Medulla oblongata (tissue), 1 donor: ENCODE measurements at regions not wholly inside any gene's neighbourhood (a gene's known extent, or its start where the extent isn't known, plus 50 kb on each side); places are given as distances from the start of the nearest gene placed in this dataset.
"Not testable (repeated sequence)": the region's sequence is repeated elsewhere in the genome, so short reads cannot be mapped to it uniquely, and the experiment has no call there.

ENCODE experiments used
- DNase-seq: peaks from one replicate; pipeline ENCODE4 v3.0.0-alpha.2; 2015; ENCODE audit errors: extremely low spot score

- no peak for DNase-seq
Observed at GRCh38 chr2:160550048-160550447, 56.4 kb upstream of the RBMS1 start.

GRCh38 chr2:160551259-160551658 lies 57.7 kb upstream of the RBMS1 start:
- no peak for DNase-seq

GRCh38 chr2:160555420-160556071 lies 61.9 kb upstream of the RBMS1 start:
- DNase-seq: no peak

GRCh38 chr2:160557903-160558302 lies 64.3 kb upstream of the RBMS1 start:
- DNase-seq: no peak

- DNase-seq: no peak
Observed at GRCh38 chr2:160558531-160558930, 64.9 kb upstream of the RBMS1 start.

- DNase-seq: no peak
Observed at GRCh38 chr2:160561551-160562295, 68.1 kb upstream of the RBMS1 start.

- no peak for DNase-seq
Observed at GRCh38 chr2:160562730-160563129, 69.1 kb upstream of the RBMS1 start.

GRCh38 chr2:160564591-160564990 lies 71.0 kb upstream of the RBMS1 start:
- no peak for DNase-seq

GRCh38 chr2:160565099-160565845 lies 71.7 kb upstream of the RBMS1 start:
- no peak for DNase-seq

- DNase-seq: no peak
Observed at GRCh38 chr2:160566717-160567116, 73.1 kb upstream of the RBMS1 start.

- no peak for DNase-seq
Observed at GRCh38 chr2:160568856-160569255, 75.2 kb upstream of the RBMS1 start.

GRCh38 chr2:160570376-160570775 lies 76.8 kb upstream of the RBMS1 start:
- DNase-seq: no peak

- no peak for DNase-seq
Observed at GRCh38 chr2:160574468-160575140, 81.0 kb upstream of the RBMS1 start.

- no peak for DNase-seq
Observed at GRCh38 chr2:160575368-160575767, 81.8 kb upstream of the RBMS1 start.

- DNase-seq: no peak
Observed at GRCh38 chr2:160576054-160576499, 82.5 kb upstream of the RBMS1 start.

- not testable (repeated sequence) for DNase-seq
Observed at GRCh38 chr2:160577081-160577480, 83.5 kb upstream of the RBMS1 start.

GRCh38 chr2:160581035-160581434 lies 87.4 kb upstream of the RBMS1 start:
- DNase-seq: no peak

- no peak for DNase-seq
Observed at GRCh38 chr2:160581448-160581847, 87.8 kb upstream of the RBMS1 start.

GRCh38 chr2:160582081-160582480 lies 88.5 kb upstream of the RBMS1 start:
- DNase-seq: no peak

GRCh38 chr2:160582490-160583145 lies 89.0 kb upstream of the RBMS1 start:
- no peak for DNase-seq

- no peak for DNase-seq
Observed at GRCh38 chr2:160583146-160583535, 89.5 kb upstream of the RBMS1 start.
